Dedifferentiated amniotic fluid mesenchymal stem cell (primary cell): ENCODE measurements at regions not wholly inside any gene's neighbourhood (a gene's known extent, or its start where the extent isn't known, plus 50 kb on each side); places are given as distances from the start of the nearest gene placed in this dataset.

ENCODE experiments used
- DNase-seq: peaks from one replicate; pipeline ENCODE4 v3.0.0-alpha.2; 2016; ENCODE audit errors: extremely low spot score

DNA sequence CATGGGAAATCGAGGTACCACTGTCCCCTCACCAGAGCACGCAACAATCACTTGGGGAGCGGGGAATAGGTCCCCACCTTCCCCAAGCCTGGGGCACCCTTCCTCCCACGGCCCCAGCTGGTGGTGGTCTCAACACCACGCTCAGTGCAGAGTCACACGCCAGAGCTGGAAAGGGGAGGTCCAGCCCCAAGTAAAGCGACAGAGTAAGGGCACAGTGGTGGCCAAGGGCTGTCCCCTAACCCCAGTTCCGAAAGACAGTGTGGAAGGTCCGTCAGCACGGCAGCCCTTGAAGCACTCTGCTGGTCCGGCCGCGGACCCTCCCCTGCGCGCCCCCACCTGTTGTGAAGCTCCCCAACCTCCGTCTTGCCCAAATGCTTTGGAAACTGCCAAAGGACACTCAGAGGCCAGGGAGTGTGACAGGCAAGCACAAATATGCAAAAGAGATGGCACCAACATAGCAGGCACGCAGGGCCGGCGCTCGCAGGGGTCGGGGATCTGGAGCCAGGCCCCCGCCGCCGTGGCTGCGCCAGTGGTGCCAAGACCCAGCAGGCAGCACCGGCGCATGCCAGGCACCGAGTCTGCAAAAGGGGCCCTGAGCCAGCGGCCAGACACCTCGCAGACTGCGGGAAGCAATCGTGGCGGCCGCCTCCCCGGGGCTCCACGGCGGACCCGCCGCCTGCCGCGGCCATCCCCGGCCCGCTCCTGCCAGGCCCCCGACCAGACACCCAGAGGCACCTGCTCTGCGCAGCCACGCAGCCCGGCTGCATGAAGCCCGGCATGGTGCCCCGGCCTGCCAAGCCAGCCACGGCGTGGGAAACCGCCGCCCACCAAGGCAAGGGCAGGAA, 51.6 kb upstream of the SRRM3 start:
- no peak for DNase-seq
